ENCODE measurements at regions not wholly inside any gene's neighbourhood (a gene's known extent, or its start where the extent isn't known, plus 50 kb on each side); places are given as distances from the start of the nearest gene placed in this dataset.
"Not testable (repeated sequence)": the region's sequence is repeated elsewhere in the genome, so short reads cannot be mapped to it uniquely, and the experiment has no call there.

DNA sequence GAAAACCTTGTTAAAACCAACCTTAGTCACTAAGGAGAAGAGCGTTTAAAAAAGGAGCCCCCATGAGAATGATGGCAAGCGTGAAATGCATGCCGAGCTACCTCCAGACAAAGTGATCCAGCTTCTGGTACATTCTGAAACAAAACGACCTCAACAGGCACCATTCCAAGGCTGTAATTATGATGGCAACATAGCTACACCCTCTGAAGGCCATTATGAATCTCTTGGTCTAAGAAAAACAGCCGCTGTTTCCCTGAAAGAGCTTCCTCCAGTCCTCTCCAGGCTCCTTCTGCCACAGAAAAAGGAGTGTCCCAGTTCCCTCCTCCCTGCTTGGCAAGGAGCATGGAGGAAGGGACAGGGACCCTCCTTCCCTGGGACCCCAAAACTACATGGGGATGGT is 50.0 kb upstream of the ABLIM1 start:
- no peak for DNase-seq (ENCODE audit: low read depth, low spot score)
- H3K4me3 ChIP-seq (ENCODE audit: low read length) = no peak overlapping the region

DNA sequence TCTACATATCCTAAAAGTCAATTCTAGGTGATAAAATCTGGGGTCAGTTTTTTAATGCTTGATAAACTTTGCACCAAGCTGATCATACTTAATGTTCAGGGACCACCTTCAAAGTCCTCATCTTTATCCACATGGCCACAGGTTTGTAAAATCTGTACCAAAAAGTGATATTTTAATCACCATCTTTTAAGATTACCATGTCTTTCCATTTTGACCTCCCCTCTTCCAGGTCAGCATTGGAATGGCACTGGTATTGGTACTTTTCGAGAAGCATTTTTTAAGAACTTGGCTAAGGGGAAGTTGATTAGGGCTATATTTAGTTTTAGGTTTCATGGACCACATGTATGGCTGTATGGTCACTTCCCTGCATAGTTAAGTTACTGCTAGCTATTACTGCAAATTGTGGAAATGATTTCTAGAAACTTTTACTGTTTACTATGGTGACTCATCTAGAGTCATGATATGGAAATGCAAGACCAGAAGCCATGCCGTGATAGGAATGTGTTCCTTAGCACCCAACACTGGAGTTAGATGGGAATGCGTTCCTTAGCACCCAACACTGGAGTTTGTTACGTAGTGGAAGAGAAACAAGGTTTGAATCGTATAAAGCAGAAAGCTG is 50.8 kb upstream of the ABLIM1 start:
- no peak overlapping the region for H3K4me3 ChIP-seq (ENCODE audit: low read length)
- DNase-seq (ENCODE audit: low read depth, low spot score) = no peak

DNA sequence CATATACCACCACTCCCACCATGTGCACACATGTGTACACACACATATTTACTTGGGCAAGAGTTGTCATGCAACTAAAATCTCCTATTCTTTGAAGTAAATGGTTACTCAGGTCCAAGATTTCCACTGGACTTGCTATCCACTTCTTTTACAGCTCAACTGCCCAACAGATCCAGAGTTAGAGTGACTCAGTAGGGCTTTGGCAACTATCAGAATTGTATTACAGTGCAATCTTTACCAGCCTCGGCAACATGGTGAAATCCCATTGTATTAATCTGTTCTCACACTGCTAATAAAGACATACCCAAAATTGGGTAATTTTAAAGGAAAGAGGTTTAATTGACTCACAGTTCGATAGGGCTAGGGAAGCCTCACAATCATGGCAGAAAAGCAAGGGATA is 51.9 kb upstream of the ABLIM1 start:
- no peak for DNase-seq (ENCODE audit: low read depth, low spot score)

DNA sequence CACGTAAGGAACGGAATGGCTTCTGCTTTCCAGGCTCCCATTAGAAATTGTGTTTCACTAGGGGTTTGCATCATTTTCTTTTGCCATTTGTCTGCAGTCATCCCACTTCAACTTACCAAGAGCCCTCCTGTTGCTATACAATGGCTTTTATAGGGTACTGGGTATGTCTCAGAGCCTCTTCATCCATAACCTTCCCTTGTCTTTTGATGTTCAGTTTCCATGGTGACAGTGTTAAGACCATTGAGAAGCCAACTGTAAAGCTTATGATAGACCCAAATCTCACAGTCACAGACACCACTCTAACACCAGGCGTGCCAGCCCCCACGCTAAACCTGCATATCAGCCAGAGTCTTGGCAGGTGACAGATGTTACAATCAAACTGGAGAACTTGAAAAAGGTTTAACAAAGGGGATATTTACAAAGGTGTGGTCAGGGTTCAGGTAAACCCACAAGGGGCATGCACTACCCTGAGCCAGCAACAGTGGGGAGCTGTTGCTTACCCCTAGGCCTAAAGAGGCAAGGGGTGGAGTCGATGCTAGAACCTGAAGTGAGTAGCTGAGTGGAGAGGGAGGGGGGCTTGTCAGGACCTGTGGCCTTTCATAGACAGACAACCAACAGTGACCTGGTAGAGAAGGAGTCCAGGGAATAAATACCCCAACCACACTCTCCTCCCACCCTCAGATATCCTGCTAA is 53.2 kb upstream of the ABLIM1 start:
- no peak overlapping the region for H3K4me3 ChIP-seq (ENCODE audit: low read length)
- peak; percentile 46 for DNase-seq (ENCODE audit: low read depth, low spot score)

More for the DNA sequence above, 51.9 kb upstream of the ABLIM1 start:
- H3K4me3 ChIP-seq (ENCODE audit: low read length) = no peak overlapping the region

DNA sequence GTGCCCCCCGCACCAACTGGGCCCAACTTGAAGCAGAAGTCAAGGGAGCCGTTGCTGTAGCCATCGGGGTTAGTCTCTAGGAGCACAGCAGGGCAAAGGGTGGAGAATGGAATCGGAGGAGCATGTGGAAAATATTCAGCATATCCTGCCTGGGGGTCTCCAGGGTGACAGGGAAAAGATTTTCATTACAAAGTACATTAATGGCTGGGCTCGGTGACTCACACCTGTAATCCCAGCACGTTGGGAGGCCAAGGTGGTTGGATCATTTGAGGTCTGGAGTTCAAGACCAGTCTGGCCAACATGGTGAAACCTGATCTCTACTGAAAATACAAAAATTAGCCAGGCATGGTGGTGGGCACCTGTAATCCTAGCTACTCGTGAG is 53.8 kb upstream of the ABLIM1 start:
- no peak for DNase-seq (ENCODE audit: low read depth, low spot score)
- no peak overlapping the region for H3K4me3 ChIP-seq (ENCODE audit: low read length)

DNA sequence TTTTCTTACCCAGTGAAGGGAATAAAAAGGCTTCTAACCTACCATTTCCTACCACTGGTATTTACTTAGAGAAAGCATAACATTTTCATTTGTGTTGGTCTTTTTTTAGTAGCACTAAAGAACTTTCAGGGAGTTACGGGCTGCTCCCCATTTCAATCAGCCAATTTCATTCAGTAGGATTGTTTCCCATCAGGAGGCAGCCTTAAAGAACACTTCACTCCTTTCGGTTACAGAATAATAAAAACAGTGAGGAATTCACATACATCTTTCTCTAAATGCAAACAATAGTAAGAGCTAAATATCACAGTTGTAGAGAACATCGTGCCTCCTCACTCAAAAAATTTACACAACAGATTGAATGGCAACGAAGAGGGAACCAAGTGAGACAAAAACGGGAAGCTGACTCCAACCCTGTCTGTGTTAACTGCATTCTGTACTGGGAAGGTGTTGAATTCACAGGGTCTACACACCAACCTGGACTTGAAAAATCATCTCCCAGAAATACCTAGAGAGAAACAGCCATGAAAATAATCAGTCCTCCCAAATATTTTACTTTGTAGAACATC is 55.5 kb upstream of the ABLIM1 start:
- no peak for DNase-seq (ENCODE audit: low read depth, low spot score)
- H3K4me3 ChIP-seq (ENCODE audit: low read length) = no peak overlapping the region

DNA sequence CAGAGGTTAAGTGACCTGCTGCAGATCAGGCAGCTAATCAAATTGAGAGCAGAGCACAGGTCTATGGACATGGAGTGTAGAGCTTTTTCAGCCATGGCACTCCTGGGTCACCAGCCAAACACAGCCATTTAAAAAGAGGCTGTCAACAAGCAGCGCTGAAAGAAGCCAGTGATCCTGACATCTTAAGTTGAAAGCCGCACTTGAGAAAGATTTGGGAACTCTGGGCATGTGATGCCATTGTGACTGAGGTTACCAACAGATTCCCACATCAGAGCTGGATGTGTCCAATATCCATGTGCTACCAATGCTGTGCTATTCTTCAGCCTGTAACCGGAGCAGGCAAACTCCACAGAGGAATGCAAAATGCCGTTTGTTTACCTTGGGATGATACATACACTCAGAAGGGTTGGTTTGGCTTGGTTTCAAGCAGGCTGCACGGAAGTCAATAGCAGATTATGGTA is 56.2 kb upstream of the ABLIM1 start:
- no peak overlapping the region for H3K4me3 ChIP-seq (ENCODE audit: low read length)
- no peak for DNase-seq (ENCODE audit: low read depth, low spot score)

DNA sequence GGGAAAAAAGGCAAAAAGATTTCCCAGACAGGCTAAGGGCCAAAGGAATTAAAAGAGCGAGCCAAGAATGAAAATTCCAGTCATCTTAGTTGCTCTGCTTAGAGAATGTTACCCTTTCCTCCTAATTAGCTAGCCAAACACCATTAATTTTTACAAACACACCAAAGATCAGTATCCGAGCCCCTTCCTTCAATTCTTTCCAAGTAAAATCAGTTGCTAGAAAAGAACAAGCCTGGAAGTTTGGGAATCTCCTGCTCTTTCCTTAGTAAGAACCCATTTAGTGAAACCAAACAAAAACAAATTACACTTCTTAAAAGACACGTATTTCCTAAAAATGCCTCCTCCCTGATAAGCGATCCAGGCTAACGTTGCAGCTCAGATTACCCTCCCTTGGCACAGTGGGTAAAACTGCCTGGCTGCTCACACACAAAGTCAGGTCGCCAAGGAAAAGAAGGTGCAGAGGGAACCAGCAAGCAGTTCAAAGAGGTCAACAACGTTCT is 57.1 kb upstream of the ABLIM1 start:
- H3K4me3 ChIP-seq (ENCODE audit: low read length) = no peak overlapping the region
- DNase-seq (ENCODE audit: low read depth, low spot score) = no peak

DNA sequence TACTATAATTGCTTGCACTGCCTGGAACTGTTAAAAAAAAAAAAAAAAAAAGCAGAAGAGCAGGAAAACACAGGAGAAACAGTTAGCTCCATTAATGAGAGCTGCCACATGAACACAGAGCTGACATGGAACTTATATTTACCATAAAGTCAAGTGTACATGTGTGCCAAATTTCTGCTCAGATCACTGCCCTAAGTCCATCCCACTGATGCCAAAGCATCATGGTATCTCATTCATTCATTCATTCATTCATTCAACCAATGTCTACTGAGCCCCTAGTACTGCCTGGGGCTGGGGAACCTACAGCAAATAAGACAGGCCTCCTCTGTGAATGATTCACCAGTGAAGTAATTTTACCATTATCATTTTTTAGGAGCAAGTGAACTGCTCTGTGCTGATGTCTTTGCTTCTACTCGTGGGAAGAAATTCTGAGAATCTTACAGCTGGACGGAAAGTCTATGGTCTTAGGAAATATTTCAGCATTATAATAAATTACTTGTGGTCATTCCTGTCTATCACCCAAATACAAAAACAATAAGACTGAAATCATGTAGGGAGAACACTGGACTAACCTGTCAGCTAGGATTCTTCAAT is 58.8 kb upstream of the ABLIM1 start:
- H3K4me3 ChIP-seq (ENCODE audit: low read length) = no peak overlapping the region
- DNase-seq (ENCODE audit: low read depth, low spot score) = no peak

DNA sequence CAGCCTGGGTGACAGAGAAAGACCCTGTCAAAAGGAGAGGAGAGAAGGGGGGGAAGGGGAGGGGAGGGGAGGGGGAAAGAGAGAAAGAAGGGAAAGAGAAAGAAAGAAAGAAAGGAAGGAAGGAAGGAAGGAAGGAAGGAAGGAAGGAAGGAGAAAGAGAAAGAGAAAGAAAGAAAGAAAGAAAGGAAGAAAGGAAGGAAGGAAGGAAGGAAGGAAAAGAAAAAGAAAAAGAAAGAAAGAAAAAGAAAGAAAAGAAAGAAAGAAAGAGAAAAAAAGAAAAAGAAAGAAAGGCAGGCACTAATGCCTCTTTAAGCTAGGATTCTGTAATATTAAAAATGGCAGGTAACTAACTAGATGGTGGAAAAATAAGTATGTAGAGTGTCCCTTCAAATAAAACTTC is 59.8 kb upstream of the ABLIM1 start:
- DNase-seq (ENCODE audit: low read depth, low spot score); H3K4me3 ChIP-seq (ENCODE audit: low read length): not testable (repeated sequence)

DNA sequence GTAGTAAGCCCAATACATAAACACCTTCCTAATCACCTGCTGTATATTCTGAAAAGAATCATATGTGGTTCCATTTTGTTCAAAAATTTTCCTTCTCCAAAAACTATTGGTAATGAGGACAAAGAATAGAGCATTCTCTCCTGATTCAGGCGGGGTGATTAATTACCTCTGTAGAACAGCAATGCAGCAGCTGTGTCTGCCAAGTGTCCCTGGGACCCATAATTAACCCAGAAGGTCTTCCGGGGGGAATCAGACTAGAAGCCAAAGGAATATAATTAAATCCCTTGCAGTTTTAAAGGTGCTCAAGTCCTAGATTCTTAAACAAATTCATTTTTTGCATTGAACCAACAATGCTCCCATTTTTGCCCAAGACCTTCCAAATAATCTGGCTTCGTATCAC is 60.3 kb upstream of the ABLIM1 start:
- DNase-seq (ENCODE audit: low read depth, low spot score) = no peak
- H3K4me3 ChIP-seq (ENCODE audit: low read length) = no peak overlapping the region

DNA sequence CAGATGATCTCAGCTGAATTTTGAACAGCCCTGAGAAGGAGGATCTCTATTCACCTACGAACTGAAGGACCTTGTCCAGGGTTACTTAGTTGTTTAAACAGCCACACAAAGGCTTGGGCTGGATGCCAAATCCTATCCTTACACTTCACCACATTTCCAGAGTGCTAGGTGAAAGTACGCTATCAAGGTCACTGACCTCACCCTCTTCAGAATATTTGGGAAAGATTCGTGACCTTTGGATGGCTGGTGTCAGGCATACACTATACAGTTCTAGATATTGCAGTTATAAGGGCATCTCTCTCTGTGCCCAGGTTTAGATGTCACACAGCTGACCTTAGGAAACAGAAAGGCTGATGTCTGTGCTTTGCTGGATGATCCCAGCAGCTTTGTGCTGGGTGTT is 61.2 kb upstream of the ABLIM1 start:
- no peak for DNase-seq (ENCODE audit: low read depth, low spot score)
- H3K4me3 ChIP-seq (ENCODE audit: low read length) = no peak overlapping the region

DNA sequence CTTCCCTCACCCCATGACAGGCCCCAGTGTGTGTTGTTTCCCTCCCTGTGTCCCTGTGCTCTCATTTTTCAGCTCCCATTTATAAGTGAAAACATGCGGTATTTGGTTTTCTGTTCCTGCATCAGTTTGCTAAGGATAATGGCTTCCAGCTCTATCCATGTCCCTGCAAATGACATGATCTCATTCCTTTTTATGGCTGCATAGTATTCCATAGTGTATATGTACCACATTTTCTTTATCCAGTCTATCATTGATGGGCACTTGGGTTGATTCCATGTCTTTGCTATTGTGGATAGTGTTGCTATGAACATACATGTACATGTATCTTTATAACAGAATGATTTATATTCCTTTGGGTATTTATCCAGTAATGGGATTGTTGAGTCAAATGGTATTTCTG is 61.9 kb upstream of the ABLIM1 start:
- not testable (repeated sequence) for H3K4me3 ChIP-seq (ENCODE audit: low read length); DNase-seq (ENCODE audit: low read depth, low spot score)

DNA sequence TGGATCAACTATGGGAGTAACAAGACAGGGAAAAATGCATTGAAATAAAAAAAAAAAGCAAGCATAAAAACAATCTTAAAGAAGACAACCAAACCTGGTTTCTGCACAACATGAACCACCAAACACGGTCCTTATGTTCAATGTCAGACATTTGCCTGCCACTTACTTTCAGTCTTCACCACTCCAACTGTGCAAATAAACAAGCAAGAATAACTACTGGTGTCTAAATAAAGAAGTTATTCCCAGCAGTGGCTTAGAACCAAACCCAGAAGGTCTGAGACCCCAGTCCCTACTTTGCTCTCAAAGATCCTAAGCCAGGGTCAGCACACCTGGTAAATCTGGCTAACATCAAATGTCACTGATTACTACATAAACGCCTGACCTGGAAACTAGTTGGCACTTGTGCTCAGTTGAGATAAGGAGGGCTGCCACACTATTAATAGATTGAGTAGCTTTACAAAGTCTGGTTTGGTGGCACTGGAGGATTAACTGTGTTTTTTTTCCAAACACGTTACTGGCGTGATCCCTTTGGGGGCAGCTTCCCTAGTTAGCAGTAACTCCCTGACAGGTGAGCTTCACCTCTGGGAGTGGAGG is 62.7 kb upstream of the ABLIM1 start:
- no peak for DNase-seq (ENCODE audit: low read depth, low spot score)

DNA sequence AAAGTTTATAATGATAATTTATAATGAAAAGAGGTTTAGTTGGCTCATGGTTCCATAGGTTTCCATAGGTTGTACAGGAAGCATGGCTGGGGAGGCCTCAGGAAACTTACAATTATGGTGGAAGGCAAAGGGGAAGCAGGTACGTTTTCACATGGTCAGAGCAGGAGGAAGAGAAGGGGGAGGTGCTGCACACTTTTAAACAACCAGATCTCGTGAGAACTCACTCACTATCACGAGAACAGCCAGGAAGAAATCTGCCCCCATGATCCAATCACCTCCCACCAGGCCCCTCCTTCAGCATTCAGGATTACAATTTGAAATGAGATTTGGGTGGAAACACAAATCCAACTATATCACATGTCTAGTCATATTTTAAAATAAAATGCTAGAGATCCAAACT is 64.1 kb upstream of the ABLIM1 start:
- DNase-seq (ENCODE audit: low read depth, low spot score) = not testable (repeated sequence)

More for the DNA sequence above, 62.7 kb upstream of the ABLIM1 start:
- no peak overlapping the region for H3K4me3 ChIP-seq (ENCODE audit: low read length)

DNA sequence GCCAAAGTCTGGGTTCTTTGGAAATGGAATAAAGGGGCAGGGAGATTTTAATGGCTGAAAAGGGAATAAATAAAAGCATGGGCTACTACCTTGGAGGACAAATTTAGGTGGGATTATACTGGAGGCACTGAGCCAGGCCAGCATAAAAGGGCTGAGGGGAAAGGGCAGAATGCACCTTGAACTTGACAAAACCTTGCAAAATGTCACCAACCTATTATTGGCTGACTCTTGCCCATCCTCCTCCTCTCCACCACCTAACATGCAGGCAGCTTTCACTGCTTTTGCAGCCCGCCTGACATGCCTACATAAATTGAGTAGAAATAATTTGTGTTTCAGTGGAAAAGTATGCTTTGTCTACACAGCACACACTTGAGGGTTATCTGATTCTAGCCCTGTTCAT is 65.3 kb upstream of the ABLIM1 start:
- no peak overlapping the region for H3K4me3 ChIP-seq (ENCODE audit: low read length)
- no peak for DNase-seq (ENCODE audit: low read depth, low spot score)

More for the DNA sequence above, 64.1 kb upstream of the ABLIM1 start:
- not testable (repeated sequence) for H3K4me3 ChIP-seq (ENCODE audit: low read length)

DNA sequence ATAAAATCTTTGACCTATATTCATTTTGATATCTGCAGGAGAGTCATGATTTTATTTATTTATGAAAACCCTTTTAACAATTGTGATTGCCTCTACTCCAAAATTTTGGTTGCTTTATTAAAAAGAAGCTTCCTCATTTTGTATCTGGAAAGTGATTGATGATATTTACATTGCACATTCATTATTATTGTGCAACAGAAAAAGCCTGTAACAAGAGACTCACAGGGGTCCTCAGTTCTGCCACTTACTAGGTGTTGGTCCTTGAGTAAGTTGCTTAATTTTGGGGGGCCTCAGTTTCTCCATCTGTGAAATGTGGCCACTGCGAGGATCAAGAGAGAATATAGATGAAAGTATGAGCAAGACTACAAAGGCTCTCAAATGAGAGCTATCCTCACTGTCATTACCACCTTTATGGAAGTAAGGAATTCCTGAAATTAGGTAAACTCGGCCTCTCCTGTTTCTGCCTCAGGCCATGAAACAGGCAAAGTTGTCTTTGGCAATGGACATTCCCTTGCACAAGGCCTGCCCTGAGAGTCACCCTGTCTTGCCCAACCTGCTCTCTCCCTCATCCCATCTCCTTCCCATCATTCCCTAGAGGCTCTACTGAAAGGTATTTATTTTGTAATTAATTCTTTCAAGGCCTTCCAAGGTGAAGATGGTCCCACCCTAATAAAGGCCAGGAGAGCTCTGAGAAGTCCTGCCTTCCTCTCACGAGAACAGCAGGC is 66.1 kb upstream of the ABLIM1 start:
- no peak for DNase-seq (ENCODE audit: low read depth, low spot score)
- H3K4me3 ChIP-seq (ENCODE audit: low read length) = no peak overlapping the region

DNA sequence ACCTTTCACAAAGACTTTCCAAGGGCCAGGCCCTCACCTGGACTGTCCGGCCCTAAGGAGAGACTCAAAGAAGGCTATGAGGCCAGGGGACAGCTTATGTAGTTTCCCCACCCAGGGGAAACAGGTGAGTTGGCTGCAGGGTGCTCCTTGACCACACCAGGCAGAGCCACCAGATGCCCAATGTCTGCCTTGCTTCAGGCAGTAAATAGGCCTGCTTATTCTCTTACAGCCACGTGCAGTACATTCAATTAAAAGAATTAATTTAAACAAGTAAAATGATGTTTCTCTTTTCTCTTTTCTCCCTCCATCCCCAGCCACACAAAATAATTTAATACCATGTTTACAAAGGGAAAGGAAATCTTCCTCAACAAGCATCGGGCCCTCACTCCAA is 66.6 kb upstream of the ABLIM1 start:
- H3K4me3 ChIP-seq (ENCODE audit: low read length) = no peak overlapping the region
- DNase-seq (ENCODE audit: low read depth, low spot score) = no peak

DNA sequence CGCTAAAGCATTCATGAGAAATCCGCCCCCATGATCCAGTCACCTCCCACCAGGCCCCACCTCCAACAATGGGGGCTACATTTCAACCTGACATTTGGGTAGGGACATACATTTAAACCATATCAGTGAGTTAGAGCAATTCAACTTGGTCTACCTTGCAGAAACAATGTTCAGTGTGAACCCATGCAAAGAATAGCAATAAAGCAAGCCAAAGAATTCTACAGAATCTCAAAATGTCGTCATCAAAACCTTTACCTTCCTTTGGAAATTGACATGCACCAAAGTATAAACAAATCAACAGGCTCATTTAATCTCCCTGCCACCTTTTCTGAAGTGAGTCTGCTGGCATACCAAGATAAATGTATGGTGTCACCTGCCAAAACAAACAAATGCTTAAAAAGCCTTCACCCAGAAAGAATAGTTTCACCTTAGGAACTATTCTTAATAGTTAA is 68.8 kb upstream of the ABLIM1 start:
- DNase-seq (ENCODE audit: low read depth, low spot score) = no peak
- H3K4me3 ChIP-seq (ENCODE audit: low read length) = no peak overlapping the region
